HL-60 (cell line): ENCODE measurements at regions not wholly inside any gene's neighbourhood (a gene's known extent, or its start where the extent isn't known, plus 50 kb on each side); places are given as distances from the start of the nearest gene placed in this dataset.

ENCODE experiments used
- DNase-seq, 2 experiments: peaks; one replicate each; pipeline ENCODE4 v3.0.0-alpha.2; 2010 to 2020; ENCODE audit warnings: low read depth in 1 of 2, low spot score in 1 of 2
- H3K27ac ChIP-seq: fragments of 250-450 bp; sonication (Bioruptor Pico); replicated peaks from 2 replicates; pipeline ENCODE4 v1.5.1; 2020; ENCODE audit warnings: mild to moderate bottlenecking, moderate library complexity
- H3K27me3 ChIP-seq: fragments of 250-450 bp; sonication (Bioruptor Pico); 2 replicates; pipeline ENCODE4 v1.5.1; 2021; ENCODE audit warnings: mild to moderate bottlenecking, moderate library complexity; ENCODE audit not compliant: insufficient read depth, poor library complexity, severe bottlenecking
- H3K4me3 ChIP-seq: replicated peaks from 2 replicates; pipeline ENCODE4 v1.5.1; 2011; ENCODE audit warnings: mild to moderate bottlenecking, control low read depth, low read length; ENCODE audit not compliant: insufficient read depth
- GABPA ChIP-seq: IDR thresholded peaks from 2 replicates; pipeline ENCODE4 v1.6.1; 2012; ENCODE audit warnings: low read depth
- POLR2AphosphoS5 ChIP-seq: IDR thresholded peaks from 2 replicates; pipeline ENCODE4 v1.6.1; 2012; ENCODE audit warnings: low read depth
- SPI1 ChIP-seq: IDR thresholded peaks from 2 replicates; pipeline ENCODE4 v1.6.1; 2012; ENCODE audit warnings: low read depth, mild to moderate bottlenecking, borderline replicate concordance
- TF ChIP-seq, protein P1 (sequence below): IDR thresholded peaks from one replicate; pipeline ENCODE4 v1.5.1; 2011; ENCODE audit warnings: low read length, control low read depth, inconsistent platforms; ENCODE audit not compliant: insufficient read depth
- TF ChIP-seq, protein P2 (sequence below): IDR thresholded peaks from 2 replicates; pipeline ENCODE4 v1.6.1; 2012; ENCODE audit warnings: low read depth; ENCODE audit not compliant: insufficient replicate concordance

DNA sequence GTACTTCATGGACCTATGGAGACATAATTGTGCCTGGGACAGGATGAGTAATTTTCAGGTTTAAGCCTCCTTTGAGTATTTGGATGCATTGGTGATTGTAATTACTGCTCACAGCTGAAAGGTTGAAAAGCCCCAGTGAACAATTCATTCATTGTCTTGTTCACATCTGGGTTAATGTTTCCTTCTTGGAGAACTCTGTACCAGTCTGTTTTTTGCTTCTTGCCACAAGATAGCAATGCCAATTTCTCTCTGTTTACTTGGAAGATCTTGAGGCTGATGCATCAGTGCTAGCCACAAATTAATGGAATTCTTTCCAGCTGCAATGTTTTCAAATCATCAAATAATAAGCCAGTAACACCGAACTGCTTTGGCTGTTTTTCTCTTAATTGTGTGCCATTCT lies 207.8 kb downstream of the BMP2 start:
- no peak overlapping the region for H3K27ac ChIP-seq
- no peak for DNase-seq
- H3K27me3 ChIP-seq, result no peaks in the 10 kb centered on the region
- TF ChIP-seq POLR2AphosphoS5 (no peak), SPI1 (no peak), GABPA (no peak)
- TF ChIP-seq, protein P1, sequence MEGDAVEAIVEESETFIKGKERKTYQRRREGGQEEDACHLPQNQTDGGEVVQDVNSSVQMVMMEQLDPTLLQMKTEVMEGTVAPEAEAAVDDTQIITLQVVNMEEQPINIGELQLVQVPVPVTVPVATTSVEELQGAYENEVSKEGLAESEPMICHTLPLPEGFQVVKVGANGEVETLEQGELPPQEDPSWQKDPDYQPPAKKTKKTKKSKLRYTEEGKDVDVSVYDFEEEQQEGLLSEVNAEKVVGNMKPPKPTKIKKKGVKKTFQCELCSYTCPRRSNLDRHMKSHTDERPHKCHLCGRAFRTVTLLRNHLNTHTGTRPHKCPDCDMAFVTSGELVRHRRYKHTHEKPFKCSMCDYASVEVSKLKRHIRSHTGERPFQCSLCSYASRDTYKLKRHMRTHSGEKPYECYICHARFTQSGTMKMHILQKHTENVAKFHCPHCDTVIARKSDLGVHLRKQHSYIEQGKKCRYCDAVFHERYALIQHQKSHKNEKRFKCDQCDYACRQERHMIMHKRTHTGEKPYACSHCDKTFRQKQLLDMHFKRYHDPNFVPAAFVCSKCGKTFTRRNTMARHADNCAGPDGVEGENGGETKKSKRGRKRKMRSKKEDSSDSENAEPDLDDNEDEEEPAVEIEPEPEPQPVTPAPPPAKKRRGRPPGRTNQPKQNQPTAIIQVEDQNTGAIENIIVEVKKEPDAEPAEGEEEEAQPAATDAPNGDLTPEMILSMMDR, result no peak
- TF ChIP-seq, protein P2, sequence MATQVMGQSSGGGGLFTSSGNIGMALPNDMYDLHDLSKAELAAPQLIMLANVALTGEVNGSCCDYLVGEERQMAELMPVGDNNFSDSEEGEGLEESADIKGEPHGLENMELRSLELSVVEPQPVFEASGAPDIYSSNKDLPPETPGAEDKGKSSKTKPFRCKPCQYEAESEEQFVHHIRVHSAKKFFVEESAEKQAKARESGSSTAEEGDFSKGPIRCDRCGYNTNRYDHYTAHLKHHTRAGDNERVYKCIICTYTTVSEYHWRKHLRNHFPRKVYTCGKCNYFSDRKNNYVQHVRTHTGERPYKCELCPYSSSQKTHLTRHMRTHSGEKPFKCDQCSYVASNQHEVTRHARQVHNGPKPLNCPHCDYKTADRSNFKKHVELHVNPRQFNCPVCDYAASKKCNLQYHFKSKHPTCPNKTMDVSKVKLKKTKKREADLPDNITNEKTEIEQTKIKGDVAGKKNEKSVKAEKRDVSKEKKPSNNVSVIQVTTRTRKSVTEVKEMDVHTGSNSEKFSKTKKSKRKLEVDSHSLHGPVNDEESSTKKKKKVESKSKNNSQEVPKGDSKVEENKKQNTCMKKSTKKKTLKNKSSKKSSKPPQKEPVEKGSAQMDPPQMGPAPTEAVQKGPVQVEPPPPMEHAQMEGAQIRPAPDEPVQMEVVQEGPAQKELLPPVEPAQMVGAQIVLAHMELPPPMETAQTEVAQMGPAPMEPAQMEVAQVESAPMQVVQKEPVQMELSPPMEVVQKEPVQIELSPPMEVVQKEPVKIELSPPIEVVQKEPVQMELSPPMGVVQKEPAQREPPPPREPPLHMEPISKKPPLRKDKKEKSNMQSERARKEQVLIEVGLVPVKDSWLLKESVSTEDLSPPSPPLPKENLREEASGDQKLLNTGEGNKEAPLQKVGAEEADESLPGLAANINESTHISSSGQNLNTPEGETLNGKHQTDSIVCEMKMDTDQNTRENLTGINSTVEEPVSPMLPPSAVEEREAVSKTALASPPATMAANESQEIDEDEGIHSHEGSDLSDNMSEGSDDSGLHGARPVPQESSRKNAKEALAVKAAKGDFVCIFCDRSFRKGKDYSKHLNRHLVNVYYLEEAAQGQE, result no peak
- no peak overlapping the region for H3K4me3 ChIP-seq

DNA sequence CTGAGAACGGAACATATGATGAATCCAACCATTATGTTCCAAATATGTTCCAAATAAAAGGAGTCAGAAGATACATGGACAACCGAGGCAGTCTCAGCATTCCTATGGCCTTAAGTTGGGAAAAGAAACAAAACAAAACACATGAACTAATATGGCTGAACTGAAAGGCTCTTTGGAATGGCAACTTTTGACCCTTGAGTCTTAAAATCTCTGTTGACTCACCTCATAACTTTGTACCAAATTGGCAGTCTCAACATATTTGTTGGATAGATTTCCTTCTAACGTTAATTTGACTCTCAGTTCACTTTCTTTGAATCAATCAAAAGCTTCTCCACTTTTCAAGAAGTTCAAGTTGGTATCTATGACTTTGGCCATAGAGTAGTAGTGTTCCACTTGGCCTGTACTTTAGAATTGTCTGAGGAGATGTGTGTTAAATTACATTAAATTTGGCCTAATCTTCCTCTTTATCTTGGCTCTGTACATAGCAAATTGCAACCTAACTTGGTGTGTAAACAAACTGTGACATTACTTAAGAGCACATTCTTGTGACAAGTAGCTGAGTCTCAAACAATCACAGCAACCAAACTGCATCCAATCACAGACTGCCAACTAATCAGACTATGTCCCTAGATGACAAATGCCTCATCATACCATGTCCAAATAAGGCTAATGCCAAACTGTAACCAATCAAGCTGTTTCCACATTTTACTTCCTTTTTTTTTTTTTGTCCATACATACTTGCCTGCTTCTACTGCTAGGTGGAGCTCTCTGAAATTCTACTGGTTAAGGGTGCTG lies 208.8 kb downstream of the BMP2 start:
- peak; percentile 9 to 18 for DNase-seq
- no peak overlapping the region for H3K4me3 ChIP-seq
- H3K27me3 ChIP-seq, result no peaks in the 10 kb centered on the region
- H3K27ac ChIP-seq, result no peak overlapping the region
- TF ChIP-seq GABPA, result no peak
- TF ChIP-seq, protein P2, result no peak
- TF ChIP-seq SPI1, result no peak
- TF ChIP-seq, protein P1, result no peak
- TF ChIP-seq POLR2AphosphoS5, result no peak

DNA sequence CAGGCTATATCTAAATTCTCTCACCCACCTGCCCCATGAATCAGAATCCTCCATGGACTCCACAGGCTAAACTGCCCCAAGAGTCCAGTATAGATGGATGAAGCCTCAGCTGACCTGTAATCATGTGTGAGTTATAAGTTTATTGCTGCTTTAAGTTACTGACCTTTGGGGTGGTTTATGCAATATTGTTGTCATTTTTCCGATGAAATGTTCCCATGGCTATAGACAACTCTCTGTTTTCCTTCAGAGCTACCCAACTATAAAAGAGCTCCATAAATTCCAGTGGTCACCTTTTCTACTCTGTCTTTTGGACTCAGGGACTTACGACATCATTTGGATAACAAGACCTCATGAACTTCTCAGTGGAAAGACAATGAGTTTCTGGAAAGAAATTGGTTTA lies 212.1 kb downstream of the BMP2 start:
- TF ChIP-seq POLR2AphosphoS5, result no peak
- no peak for TF ChIP-seq SPI1
- TF ChIP-seq, protein P1, result no peak
- TF ChIP-seq GABPA, result no peak
- TF ChIP-seq, protein P2, result no peak
- H3K4me3 ChIP-seq, result no peak overlapping the region
- no peak overlapping the region for H3K27ac ChIP-seq
- no peaks in the 10 kb centered on the region for H3K27me3 ChIP-seq
- no peak for DNase-seq
